Activated T-cell treated with anti-CD3 and anti-CD28 coated beads for 48 hours (primary cell): ENCODE measurements at regions not wholly inside any gene's neighbourhood (a gene's known extent, or its start where the extent isn't known, plus 50 kb on each side); places are given as distances from the start of the nearest gene placed in this dataset.
"Not testable (repeated sequence)": the region's sequence is repeated elsewhere in the genome, so short reads cannot be mapped to it uniquely, and the experiment has no call there.

ENCODE experiments used
- DNase-seq: peaks from one replicate; pipeline ENCODE4 v3.0.0-alpha.2; 2020; ENCODE audit warnings: low read depth

DNA sequence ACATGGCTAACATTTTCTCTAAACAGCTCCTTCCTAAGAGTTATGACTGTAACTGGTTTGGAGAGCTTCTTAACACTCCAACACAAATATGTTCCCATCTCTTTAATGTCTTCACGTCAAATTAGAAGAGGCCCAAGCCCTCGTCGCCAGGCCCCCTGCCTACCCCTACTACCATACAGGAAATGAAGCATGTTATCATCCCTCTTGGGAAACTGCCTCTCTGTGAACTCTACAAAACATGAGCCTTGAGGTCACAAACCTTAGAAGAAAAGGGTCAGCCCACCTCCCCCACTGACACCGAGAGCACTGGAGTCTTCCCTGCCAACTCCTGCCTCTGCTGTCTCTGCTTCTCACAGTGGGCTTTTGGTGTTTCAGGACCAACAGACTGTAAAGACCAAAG, 243.1 kb upstream of the STT3B start:
- no peak for DNase-seq

DNA sequence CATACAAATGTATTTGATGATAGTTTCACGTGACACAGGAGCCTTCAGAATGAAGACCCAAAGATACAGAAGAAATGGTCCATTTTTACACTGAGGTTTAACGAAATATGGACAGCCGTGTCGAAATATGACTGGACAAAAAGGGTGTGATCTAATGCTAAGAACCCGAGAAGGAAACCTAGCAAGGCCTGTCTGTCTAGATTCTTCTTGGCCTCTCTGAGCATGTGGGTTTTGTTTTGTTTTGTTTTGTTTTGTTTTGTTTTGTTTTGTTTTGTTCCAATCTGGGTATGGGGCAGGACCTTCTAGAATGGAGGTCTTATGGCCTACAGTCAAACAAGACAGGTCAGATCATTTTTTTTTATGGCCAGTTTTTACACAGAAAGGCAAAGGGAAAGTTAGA, 242.7 kb upstream of the STT3B start:
- no peak for DNase-seq

DNA sequence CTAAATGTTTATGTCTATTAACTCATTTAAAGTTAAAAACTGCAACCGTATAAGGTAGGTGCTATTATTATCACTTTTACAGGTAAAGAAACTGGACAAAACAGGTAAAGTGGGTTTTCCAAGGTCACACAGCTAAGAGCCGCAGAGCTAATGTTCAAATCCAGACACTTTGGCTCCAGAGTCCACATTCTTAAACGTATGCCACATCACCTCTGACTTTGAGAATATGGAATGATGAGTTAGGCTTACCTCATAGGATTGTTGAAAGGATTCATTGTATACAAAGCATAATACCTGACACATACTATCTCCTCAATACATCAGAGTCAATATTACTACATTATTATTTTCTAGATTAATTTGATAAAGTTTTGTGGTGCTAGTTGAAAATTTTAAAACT, 240.9 kb upstream of the STT3B start:
- DNase-seq = no peak

DNA sequence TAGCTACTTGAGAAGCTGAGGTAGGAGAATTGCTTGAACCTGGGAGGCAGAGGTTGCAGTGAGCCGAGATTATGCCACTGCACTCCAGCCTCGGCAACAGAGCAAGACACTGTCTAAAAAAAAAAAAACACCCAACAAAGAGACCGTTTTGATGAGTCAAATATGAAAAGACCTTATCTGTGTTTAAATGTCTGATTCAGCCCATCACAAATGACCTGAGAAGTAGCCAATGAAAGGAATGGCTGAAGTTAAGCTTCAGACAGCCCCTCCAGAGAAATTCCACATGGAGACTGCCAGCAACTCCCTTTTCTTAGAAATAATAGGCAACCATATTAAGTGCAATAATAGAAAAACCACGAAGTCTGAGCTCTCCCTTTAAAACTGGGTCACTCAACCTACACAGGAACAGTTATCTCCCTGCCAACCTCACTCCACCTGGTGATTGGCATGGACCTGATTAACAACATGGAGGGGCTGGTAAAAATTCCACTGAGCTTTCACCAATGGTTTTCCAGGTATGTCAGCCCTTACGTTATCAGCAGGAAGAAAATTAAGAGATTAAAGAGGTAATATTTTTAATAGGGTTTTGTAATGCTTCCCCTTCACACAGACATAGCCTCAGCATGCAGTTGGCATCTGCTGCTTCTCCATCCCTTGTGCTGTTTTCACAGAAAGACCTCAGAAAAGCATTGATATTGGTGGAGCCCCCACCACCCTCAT, 238.1 kb upstream of the STT3B start:
- DNase-seq = no peak

DNA sequence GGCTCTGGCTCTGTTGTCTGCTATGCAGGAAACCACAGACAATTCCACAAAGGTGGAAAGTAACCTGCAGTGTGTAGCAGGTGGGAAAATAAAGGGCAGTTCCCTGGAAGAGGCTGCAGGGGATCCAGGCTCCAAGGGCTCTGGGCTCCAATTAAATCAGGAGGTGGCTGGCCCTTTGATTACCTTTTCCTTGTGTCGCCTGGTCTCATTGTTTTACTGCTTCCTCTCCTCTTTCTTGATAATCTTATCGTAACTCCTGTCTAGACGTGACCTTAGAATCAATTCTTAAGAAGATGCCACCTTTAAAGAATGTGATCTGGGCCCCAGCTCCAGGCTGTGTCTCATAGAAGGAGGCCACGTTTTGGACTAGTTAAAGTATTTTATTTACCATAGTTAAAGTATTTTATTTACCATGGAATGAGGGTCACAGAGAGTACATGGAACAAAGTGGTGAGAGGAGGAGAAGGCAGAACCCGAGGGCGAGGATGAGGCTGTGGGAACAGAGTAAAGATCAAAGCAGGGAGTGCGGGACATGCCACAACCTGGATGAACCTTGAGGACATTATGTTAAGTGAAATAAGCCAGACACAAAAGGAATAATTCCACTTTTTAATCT, 237.5 kb upstream of the STT3B start:
- no peak for DNase-seq

DNA sequence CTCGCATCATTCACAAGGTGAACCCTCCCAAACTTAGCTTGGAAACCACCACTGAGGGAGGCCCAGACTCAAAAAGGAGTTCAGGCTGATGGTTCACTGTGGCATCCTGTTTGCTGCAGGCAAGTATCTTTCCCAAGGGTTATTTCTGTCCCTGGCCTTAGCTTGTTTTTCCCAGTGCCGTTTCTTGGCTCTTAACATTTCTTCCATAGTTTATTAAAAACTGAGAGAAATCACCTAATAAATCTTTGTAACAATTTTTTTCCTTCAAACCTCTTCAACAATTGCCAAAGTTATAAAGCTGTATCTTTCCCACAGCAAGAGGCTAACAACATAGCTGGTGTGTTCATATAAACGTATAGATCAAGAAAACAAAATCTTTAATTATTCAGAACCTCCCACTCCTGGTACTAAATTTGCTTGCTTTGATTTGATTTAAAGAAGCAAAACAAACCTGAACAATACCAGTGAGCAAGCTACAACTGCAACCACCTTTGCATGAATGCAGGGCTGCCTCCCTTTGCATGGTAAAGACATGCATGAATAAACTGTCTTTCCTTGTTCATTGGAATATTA, 234.9 kb upstream of the STT3B start:
- DNase-seq = no peak

DNA sequence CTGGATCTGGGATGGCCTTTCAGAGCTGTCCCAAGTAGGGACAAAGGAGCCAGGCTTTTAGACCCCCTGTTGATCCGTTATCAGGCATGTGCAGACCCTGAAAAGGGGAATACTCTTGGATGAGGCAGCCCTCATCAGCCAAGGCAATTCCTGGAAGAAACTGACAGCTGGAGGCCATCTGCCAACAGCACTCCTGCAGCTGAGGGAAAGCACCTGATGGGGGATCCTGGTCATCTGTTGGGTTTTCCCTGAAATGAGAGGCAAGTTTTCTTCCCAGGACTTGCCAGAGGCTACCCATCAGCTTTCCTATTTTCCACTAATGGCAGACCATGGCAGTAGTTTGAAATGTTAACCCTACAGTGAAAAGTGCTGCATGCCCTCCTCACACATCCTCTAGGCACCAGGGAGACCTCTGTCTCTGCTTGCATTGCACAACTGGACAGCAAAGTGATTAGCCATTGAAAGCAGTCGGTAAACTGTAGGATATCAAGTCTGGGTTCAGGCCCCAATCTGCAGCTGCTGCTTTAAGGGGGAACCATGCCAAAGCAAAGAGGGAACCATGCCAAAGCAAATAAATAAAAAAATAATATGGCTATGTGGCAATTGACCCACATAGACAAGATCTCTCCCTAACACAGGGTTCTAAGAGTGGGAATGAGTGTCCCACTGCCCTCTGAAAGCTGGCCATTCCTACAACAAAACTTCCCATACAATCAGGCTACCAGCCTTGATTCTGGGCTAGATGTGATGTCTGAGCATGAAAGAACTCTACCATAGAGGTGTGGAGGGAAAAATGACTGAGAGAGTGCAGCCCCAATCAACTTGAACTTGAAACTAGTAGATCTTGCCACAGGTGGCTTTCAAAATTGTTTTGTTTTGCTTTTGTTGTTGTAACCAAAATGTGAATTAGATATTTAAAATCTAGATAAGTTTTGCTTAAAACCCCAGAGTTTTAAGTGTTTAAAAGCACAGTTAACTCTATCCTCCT, 232.0 kb upstream of the STT3B start:
- DNase-seq = no peak

DNA sequence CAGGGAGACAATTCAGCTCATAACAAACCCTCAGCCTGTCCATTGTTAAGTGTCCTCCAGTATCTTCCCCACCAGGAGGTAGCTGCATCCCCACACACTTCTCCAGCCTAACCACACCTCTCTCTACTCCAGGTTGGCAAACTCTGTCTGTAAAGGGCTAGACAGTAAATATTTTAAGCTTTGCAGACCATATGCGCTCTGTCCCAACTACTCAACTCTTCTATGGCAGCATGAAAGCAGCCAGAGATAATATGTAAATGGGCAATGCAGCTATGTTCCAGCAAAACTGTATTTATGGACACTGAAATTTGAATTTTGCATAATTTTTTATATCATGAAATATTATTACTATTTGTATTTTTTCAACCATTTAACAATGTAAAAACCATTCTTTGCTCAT, 230.4 kb upstream of the STT3B start:
- no peak for DNase-seq

DNA sequence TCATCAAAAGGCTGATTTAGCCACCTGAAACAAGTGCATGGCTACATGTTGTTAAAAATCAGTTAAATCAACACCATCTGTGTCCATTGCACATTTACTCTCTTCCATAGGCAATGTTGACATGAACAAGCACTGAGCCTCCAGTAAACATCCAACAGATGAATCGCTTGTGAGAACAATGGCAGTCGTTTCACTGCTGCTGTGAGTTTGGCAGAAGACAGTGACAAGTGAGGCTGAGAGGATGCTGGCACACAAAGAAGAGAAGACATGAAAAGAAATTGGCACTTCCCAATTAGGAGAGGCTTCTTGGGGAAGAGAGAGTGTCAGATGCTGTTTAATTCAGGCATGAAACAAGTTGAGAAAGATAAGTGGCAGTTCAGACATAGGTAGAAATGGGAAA, 227.4 kb upstream of the STT3B start:
- no peak for DNase-seq

DNA sequence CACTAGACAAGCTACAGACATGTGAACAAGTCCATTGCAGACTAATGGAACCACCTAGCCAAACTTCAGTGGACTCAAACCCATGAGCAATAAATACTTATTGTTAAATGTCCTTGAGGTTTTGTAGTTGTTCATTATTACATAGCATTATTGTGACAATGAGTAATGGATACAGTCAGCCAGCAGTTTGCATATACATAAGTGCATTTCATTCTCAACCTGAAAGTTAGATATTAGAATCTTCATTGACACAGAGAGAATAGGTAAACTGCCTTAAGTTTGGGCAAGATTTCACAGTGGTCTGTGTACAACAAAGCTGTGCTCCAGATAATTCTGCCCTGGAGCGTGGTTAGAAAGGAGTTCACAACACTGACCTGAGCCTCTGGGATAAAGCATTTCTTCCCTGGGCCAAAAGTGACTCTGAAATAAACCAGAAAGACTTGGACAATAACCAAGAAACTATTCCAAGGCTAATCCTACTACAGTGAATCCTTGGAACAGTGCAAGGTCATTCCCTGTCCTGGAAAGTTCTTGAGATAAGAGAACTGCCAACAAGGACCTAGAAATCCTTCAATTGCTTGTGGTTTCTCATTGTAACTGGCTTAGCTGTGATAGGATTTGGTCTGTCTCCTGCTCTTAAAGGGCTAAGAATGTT, 225.5 kb upstream of the STT3B start:
- no peak for DNase-seq

DNA sequence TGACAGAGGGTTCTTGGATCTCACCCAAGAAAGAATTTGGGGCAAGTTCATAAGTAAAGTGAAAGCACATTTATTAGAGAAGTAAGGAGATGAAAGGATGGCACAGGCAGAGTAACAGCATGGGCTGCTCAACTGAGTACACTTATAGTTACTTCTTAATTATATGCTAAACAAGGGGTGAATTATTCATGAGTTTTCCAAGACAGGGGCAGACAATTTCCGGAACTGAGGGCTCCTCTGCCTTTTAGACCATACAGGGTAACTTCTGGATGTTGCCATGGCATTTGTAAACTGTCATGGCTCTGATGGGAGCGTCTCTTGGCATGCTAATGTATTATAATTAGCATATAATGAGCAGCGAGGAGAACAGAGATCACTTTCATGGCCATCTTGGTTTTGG, 221.2 kb upstream of the STT3B start:
- DNase-seq = no peak

DNA sequence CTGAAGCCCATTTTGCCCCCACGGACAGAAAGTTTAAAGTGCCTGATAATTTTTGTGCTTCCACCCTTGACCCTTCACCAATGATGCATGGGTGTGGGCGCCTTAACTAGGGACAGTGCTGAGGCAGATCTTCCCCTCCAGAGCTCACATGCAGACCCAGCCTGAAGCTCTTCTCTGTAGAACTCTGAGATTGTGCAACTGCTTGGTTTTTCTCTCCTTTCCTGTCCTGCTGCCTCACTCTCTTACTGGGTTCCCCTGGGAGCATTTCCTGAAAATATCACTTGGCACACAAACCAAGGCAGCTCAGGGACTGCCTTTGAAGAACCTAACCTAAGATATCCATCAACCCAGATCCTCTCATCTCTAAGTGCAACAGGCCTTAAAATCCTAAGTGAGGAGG, 220.3 kb upstream of the STT3B start:
- DNase-seq = no peak

DNA sequence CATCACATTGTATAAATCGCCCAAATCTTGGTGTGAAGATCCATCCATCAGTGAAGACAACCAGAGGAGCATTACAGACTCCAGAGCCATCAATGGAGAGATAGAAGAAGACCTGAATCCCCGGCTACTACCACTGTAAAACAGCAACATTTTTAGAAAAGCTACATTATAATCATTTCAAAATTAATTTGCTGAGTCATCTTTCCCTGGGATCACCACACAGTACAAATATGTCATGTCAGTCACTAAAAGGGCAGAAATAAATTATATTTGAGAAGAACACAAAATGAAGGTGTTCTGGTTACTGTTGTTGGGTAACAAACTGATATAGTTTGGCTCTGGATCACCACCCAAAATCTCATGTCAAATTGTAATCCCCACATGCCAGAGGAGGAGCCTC, 218.5 kb upstream of the STT3B start:
- DNase-seq = no peak

DNA sequence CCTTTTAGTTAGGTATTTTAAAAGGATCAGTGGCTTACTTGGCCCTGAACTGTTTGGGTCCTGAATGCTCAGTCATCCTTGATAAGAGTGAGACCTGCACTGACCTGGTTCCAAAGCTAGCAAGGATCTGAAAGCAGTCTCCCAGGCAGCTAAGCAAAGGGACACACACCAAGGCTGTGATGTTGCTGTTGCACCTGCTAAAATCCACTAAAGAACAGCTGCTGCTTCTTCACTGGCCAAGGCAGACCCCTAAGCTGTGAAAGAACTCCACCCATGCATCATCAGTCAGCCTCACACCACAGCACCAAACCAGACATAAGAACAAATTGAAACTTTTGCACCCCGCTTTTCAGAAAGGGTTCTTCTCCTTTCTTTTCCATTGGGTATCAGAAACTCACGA, 213.4 kb upstream of the STT3B start:
- DNase-seq = no peak

DNA sequence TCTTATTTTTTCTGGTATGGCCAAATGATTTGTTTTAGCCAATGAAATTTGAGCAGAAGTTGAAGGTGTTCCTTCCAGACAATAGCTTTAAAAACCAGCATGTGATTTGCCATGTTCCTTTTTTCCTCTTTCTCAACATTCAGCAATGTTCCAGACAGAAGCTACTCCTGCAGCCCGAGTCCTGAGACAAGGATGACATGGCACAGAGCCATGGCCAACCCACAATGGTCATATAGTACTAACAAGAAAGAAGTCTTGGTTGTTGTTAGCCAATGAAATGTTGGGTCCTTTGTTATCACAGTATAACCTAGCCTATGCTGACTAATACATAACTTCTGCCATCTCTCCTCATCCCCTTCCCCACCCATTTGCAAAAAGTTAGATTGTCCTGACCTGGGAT, 211.1 kb upstream of the STT3B start:
- no peak for DNase-seq

DNA sequence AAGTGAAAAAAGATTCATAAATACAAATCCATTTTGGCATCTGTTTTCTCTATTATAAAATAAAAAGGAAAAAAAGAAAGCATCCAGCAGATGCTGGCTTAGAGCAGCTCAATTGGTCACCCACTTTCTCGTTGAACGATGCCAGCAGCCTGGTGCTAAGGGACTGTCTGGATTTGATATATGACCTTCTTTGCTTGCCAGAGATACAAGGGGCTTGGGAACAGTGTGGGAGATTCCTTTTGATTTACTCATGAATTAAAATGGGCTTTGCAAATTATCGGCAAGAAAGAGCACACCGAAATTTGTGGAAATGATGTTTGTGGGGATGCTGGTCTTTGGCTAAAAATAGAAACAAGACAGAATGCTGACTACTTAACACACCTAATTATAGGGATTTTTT, 210.3 kb upstream of the STT3B start:
- DNase-seq = no peak

DNA sequence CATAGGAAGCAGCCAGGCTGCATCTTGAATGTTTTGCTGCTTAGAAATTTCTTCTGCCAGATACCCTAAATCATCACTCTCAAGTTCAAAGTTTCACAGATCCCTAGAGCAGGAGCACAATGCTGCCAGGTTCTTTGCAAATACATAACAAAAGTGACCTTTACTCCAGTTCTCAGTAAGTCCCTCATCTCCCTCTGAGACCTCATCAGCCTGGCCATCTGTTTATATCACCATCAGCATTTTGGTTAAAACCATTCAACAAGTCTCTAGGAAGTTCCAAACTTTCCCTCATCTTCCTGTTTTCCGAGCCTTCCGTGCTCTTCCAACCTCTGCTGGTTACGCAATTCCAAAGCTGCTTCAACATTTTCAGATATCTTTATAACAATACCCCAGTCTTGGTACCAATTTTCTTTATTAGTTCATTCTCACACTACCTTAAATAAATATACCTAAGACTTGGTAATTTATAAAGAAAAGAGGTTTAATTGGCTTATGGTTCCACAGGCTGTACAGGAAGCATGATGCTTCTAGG, 204.8 kb upstream of the STT3B start:
- not testable (repeated sequence) for DNase-seq

DNA sequence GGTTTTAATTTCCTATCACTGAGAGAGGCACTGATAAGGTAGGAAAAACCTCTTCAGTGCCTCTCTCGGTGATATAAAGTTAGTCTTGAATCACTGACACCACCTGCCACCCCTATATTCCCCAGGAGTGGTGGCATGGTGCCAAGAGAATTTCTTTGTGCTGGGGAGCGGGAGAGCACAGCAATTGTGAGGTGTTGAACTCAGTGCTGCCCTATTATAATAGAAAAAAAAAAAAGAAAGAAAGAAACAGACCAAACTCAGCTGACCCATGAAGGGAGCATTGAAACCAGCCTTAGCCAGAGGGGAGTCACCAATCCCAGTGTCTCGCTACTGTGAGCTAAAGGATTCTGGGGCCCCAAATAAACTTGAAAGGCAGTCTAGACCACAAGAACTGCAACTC, 201.4 kb upstream of the STT3B start:
- DNase-seq = no peak

DNA sequence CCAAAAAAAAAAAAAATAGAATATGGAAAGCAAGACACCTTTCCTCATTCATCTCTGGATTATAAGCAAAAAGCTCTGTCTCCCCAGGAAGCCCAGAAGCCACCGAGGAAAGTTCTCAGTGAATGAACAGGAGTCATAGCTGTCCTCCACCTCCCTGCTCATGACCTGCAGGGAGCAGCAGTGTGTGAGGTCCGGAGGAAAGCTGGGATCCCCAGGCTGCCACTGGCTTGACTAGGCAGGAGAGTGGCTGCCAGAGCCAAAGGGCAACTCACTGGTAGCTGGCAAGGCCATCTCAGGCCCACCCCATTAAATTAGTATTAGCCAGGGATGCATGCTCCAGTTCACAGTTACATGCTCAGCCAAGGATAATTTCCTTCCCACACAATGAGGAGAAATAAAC, 191.6 kb upstream of the STT3B start:
- no peak for DNase-seq

DNA sequence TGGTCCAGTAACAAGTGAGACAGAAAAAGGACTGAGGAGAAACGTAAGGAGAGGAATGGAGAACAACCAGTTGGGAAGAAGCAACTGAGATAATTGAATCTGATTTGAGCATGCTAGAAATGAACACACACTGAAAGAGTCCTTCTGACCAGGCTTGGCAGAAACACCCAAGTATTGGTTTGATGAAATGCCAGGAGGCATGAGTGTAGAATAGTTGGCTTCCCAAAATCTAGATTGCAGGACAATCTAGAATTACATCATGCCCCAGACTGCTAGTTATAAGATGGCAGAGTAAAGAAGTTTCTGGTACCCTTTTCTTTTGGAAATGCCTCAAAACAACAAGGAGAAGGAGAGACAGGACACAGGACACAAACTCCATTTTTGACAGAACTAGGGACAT, 189.7 kb upstream of the STT3B start:
- DNase-seq = no peak

DNA sequence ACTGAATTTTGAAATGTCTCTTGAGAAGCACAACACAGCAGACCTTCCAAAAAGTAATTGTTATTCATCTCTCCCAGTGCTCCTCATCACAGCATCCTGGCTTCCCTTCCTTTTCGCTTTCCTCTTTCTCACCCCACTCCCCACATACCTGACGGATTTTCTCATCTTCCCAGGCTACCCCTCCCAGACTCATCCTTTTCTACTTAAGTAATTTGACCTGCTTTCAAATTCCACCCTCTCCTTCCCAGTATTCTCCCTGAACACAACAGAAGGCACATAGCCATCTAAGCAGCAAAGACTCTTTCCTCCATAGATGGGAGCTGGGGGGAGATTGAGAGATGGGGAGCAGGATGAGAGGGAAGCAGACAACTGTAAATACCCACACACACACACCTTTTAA, 187.1 kb upstream of the STT3B start:
- DNase-seq = no peak

DNA sequence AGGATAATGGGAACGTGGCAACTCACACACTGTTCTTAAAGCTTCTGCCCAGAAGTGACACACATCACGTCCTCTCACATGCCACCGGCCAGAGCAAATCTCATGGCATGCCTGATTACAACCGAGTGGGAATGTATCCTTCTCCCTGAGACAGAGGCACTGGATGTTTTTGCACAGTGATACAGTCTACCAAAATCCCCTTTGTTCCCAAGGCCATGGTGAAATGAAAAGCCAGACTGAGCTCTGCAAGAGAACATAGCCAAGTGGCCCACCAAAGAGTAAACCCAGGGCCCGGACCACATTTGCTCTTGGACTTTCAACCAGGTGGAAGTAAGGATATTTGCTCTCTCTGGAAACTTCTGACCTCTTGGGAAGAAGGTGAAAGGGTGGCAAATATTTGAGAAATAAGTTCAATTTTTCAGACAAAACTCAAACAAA, 186.2 kb upstream of the STT3B start:
- DNase-seq = no peak
